PC-9 (cell line): ENCODE measurements at regions not wholly inside any gene's neighbourhood (a gene's known extent, or its start where the extent isn't known, plus 50 kb on each side); places are given as distances from the start of the nearest gene placed in this dataset.

Experiments
- BruUV-seq: library from RNA; stranded (reverse); fragments of 400-500 nt; replicated peaks from 2 replicates; lab custom pipeline; 2021; lab: Mats Ljungman, UMichigan
- CTCF ChIA-PET: fragments of 300-600 bp; sonication (Branson Sonifier 250); formaldehyde crosslinking; loops from one replicate; lab custom pipeline; 2022; ENCODE audit warnings: antibody characterized with exemption; lab: Charles Lee
- POLR2A ChIA-PET: fragments of 300-600 bp; sonication (Branson Sonifier 250); formaldehyde crosslinking; loops from one replicate; lab custom pipeline; 2022; ENCODE audit warnings: antibody characterized with exemption; ENCODE audit not compliant: unreplicated experiment; lab: Charles Lee
- DNase-seq, 2 experiments: peaks; one replicate each; pipeline versions ENCODE4 v3.0.0 to v3.0.0-alpha.2; 2015 to 2022; ENCODE audit warnings: mixed read lengths in 1 of 2
- H2AFZ ChIP-seq: fragments of 200-600 bp; sonication (generic); 2 replicates; pipeline ENCODE4 v1.8.1; 2017; ENCODE audit warnings: antibody characterized with exemption
- H3F3A ChIP-seq: fragments of 200-600 bp; sonication (generic); 2 replicates; pipeline ENCODE4 v1.8.1; 2017; ENCODE audit warnings: antibody characterized with exemption, mild to moderate bottlenecking, low read depth; ENCODE audit not compliant: insufficient read depth
- H3K27ac ChIP-seq: fragments of 200-600 bp; sonication (generic); 2 replicates; pipeline ENCODE4 v1.6.1; 2016; ENCODE audit warnings: mixed run types
- H3K27me3 ChIP-seq: fragments of 200-600 bp; sonication (generic); 2 replicates; pipeline ENCODE4 v1.6.1; 2016; ENCODE audit warnings: low read depth, mixed run types; ENCODE audit not compliant: insufficient read depth
- H3K36me3 ChIP-seq: fragments of 200-600 bp; sonication (generic); 2 replicates; pipeline ENCODE4 v1.6.1; 2016; ENCODE audit warnings: low read depth, mixed run types
- H3K4me1 ChIP-seq: fragments of 200-600 bp; sonication (generic); replicated peaks from 2 replicates; pipeline ENCODE4 v1.6.1; 2016; ENCODE audit warnings: mixed run types; ENCODE audit not compliant: insufficient read depth
- H3K4me2 ChIP-seq: fragments of 200-600 bp; sonication (generic); 2 replicates; pipeline ENCODE4 v1.6.1; 2017; ENCODE audit warnings: mixed run types
- H3K4me3 ChIP-seq: fragments of 200-600 bp; sonication (generic); 2 replicates; pipeline ENCODE4 v1.6.1; 2016; ENCODE audit warnings: mixed run types
- H3K79me2 ChIP-seq: fragments of 200-600 bp; sonication (generic); 2 replicates; pipeline ENCODE4 v1.6.1; 2017; ENCODE audit warnings: low read depth, mixed run types
- H3K9me2 ChIP-seq: fragments of 200-600 bp; sonication (generic); 2 replicates; pipeline ENCODE4 v1.8.1; 2017; ENCODE audit warnings: mild to moderate bottlenecking; ENCODE audit not compliant: insufficient read depth
- H3K9me3 ChIP-seq: fragments of 200-600 bp; sonication (generic); 2 replicates; pipeline ENCODE4 v1.8.1; 2016; ENCODE audit warnings: low read depth; ENCODE audit not compliant: insufficient read depth
- H4K20me1 ChIP-seq: fragments of 200-600 bp; sonication (generic); 2 replicates; pipeline ENCODE4 v1.8.1; 2017; ENCODE audit not compliant: insufficient read depth
- EZH2 ChIP-seq: fragments of 200-600 bp; sonication (generic); IDR thresholded peaks from 2 replicates; pipeline ENCODE4 v1.8.0; 2017; ENCODE audit warnings: antibody characterized with exemption, low read depth
- intact Hi-C: fragments of 100-400 bp; cut with micrococcal nuclease; formaldehyde crosslinking; loops from one replicate; pipeline ENCODE4 v1.10.0; 2022; ENCODE audit not compliant: unreplicated experiment
- TF ChIP-seq, protein P1 (sequence below): fragments of 200-600 bp; sonication (generic); conservative IDR thresholded peaks from 2 replicates; pipeline ENCODE4 v1.6.1; 2017; ENCODE audit warnings: mixed run types, antibody characterized with exemption, mild to moderate bottlenecking, moderate library complexity

GRCh38 chr9:21685502-21685901 is 116.9 kb upstream of the MTAP start:
- Histone ChIP-seq H3K79me2 (no peaks in the 10 kb centered on the region), H3K4me1 (peaks cover 88% of the 10 kb centered on the region), H3K27me3 (no peaks in the 10 kb centered on the region), H4K20me1 (no peaks in the 10 kb centered on the region), H3K4me3 (no peak overlapping the region), H3K36me3 (no peaks in the 10 kb centered on the region), H2AFZ (no peak overlapping the region), H3K4me2 (peak overlapping the region; percentile 68), H3F3A (peaks cover 42% of the 10 kb centered on the region), H3K9me3 (no peaks in the 10 kb centered on the region), H3K9me2 (no peaks in the 10 kb centered on the region), H3K27ac (peak overlapping the region; percentile 83)
- CTCF ChIA-PET = no interaction called here
- TF ChIP-seq, protein P1, sequence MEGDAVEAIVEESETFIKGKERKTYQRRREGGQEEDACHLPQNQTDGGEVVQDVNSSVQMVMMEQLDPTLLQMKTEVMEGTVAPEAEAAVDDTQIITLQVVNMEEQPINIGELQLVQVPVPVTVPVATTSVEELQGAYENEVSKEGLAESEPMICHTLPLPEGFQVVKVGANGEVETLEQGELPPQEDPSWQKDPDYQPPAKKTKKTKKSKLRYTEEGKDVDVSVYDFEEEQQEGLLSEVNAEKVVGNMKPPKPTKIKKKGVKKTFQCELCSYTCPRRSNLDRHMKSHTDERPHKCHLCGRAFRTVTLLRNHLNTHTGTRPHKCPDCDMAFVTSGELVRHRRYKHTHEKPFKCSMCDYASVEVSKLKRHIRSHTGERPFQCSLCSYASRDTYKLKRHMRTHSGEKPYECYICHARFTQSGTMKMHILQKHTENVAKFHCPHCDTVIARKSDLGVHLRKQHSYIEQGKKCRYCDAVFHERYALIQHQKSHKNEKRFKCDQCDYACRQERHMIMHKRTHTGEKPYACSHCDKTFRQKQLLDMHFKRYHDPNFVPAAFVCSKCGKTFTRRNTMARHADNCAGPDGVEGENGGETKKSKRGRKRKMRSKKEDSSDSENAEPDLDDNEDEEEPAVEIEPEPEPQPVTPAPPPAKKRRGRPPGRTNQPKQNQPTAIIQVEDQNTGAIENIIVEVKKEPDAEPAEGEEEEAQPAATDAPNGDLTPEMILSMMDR = no peak
- TF ChIP-seq EZH2 = no peak
- POLR2A ChIA-PET = interaction anchor here (0.5 kb wide), 1 partner anchor 125 kb away, joined by 3 read pairs; no protein-coding TSS in a partner anchor
- BruUV-seq = TSS peak; percentile 40
- DNase-seq = no peak
- intact Hi-C loops = loop anchor here (1.0 to 5.0 kb wide), 3 partner anchors 95 to 128 kb away; no protein-coding TSS in a partner anchor

GRCh38 chr9:21686738-21687137 is 115.7 kb upstream of the MTAP start:
- Histone ChIP-seq H3K9me2 (no peaks in the 10 kb centered on the region), H2AFZ (no peak overlapping the region), H3K79me2 (no peaks in the 10 kb centered on the region), H4K20me1 (no peaks in the 10 kb centered on the region), H3K9me3 (no peaks in the 10 kb centered on the region), H3K27ac (peak overlapping the region; percentile 83), H3K4me3 (no peak overlapping the region), H3K4me1 (peaks cover 78% of the 10 kb centered on the region), H3K36me3 (no peaks in the 10 kb centered on the region), H3K4me2 (no peak overlapping the region), H3F3A (peaks cover 37% of the 10 kb centered on the region; the same call in 1 of the 2 replicates), H3K27me3 (no peaks in the 10 kb centered on the region)
- CTCF ChIA-PET = no interaction called here
- no TSS peak for BruUV-seq
- intact Hi-C loops = loop anchor here (5.0 kb wide), 1 partner anchor 129 kb away; no protein-coding TSS in a partner anchor
- POLR2A ChIA-PET = no interaction called here
- DNase-seq = no peak
- TF ChIP-seq, protein P1 = no peak
- no peak for TF ChIP-seq EZH2

DNA sequence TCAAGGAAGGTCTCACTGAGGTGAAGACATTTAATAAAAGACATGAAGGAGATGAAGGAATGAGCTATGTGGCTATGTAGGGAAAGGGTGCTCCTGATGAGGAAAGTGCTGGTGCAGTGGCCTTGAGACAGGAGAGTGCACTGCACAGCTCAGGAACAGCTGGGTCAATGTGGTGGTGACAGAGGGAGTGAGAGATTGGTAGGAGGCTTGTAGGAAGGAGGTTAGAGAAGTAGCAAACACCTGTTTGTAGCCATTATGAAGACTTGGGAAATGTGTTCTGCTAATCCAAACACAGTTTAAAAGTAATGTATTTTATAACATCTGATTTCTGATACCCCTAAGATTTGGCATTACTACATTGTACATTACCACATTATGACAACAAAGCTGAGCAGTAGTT is 115.1 kb upstream of the MTAP start:
- H3K4me2 ChIP-seq = no peak overlapping the region
- no peaks in the 10 kb centered on the region for H3K9me2 ChIP-seq
- no peaks in the 10 kb centered on the region for H3K9me3 ChIP-seq
- no peak for DNase-seq
- CTCF ChIA-PET = no interaction called here
- H3K27me3 ChIP-seq = no peaks in the 10 kb centered on the region
- H3F3A ChIP-seq = peaks cover 34% of the 10 kb centered on the region; the same call in 1 of the 2 replicates
- no peak for TF ChIP-seq EZH2
- TF ChIP-seq, protein P1 = no peak
- no peaks in the 10 kb centered on the region for H3K79me2 ChIP-seq
- POLR2A ChIA-PET = no interaction called here
- no peaks in the 10 kb centered on the region for H4K20me1 ChIP-seq
- no peak overlapping the region for H3K27ac ChIP-seq
- H3K36me3 ChIP-seq = no peaks in the 10 kb centered on the region
- H2AFZ ChIP-seq = no peak overlapping the region
- intact Hi-C loops = loop anchor here (5.0 kb wide), 1 partner anchor 130 kb away; no protein-coding TSS in a partner anchor
- peaks cover 72% of the 10 kb centered on the region for H3K4me1 ChIP-seq
- H3K4me3 ChIP-seq = no peak overlapping the region
- no TSS peak for BruUV-seq
